ENCODE measurements at regions not wholly inside any gene's neighbourhood (a gene's known extent, or its start where the extent isn't known, plus 50 kb on each side); places are given as distances from the start of the nearest gene placed in this dataset.

DNA sequence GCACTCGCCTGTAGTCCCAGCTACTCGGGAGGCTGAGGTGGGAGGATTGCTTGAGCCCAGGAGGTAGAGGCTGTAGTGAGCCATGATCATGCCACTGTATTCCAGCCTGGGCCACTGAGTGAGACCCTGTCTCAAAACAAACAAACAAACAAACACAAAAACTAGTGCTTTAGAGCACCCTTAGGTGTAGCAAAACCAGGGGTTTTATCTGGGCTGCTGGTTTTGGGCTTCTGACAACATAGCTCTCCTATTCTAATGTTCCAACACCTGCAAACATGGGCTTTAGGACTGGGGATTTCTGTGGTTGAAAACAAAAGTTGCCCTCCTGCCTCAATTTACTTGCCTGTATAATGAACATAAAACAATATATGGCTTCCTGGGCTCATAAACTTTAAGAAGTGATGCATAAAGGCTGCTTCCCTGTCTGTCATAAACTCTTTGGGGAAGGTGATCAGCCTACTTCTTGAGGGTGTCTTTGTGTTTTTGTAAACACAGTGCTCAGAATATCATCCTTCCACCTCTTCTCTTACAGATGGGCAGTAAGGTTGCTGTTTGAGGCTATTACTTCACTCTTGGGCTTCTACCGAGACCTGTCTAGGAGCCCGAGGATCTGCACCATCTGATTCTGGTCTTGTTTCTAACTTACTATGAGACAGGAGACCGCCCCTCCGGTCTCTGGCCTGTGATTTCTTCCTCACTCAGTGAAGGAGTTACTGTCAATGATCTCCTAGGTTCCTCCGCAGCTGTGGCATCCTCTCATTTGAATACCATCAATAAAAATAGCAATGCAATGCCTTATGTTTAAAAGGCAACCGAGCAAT is 246.5 kb downstream of the MYCN start:
- 71% methylated on average over 4 of the region's 8 CpGs for whole genome bisulfite sequencing (ENCODE audit: insufficient coverage)
- ATAC-seq (ENCODE audit: low read depth) = no peak

DNA sequence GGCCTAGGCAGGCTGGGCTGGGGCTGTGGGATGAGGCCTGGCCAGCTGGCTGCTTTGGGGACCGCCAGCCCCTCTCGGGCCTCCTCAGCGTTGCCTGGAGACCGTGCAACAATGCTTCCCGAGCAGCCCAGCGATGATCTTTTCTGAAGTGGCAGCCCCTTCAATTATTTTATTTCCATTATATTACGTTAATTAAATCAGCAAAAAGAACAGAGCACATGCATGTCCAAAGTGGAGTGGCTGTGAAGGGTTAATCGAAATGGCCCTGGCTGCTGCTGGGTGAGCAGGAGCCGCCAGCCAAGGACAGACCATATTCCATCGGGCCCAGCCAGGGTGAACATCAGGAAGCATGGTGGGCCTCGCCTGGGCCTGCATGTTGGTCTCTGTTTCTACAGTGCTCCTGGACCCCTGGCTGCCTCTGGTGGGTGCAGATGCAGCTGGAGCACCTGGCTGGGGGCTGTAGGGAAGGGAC is 245.5 kb downstream of the MYCN start:
- Histone ChIP-seq H3K9ac (ENCODE audit: low read length) (no peak overlapping the region), H3K9me3 (ENCODE audit: control extremely low read depth in 1 of 3, control insufficient read depth in 2 of 3, insufficient read depth in 1 of 3, low read length in 2 of 3) (peaks cover 0 to 6% (median 0%) of the 10 kb centered on the region in 3 donors), H3K4me2 (replicated peaks; ENCODE audit: low read depth, low read length, poor library complexity, severe bottlenecking) (no peak overlapping the region), H3K27me3 (replicated peaks in 1 of 4; ENCODE audit: control extremely low read depth in 1 of 4, control insufficient read depth in 3 of 4, insufficient read depth in 4 of 4, low read length in 3 of 4) (no peaks in the 10 kb centered on the region), H4K20me1 (ENCODE audit: control insufficient read depth, insufficient read depth, low read length, poor library complexity, severe bottlenecking) (no peaks in the 10 kb centered on the region), H2AFZ (ENCODE audit: insufficient read depth, low read depth, low read length, poor library complexity, severe bottlenecking) (no peak overlapping the region), H3K79me2 (ENCODE audit: control insufficient read depth, insufficient read depth, low read length) (no peaks in the 10 kb centered on the region), H3K4me1 (ENCODE audit: control insufficient read depth in 2 of 2, insufficient read depth in 2 of 2, low read length in 2 of 2) (no peaks in the 10 kb centered on the region), H3K36me3 (replicated peaks in 1 of 2; ENCODE audit: control extremely low read depth in 1 of 2, control insufficient read depth in 1 of 2, extremely low read depth in 1 of 2, insufficient read depth in 2 of 2, low read length in 1 of 2) (no peaks in the 10 kb centered on the region), H3K4me3 (ENCODE audit: control extremely low read depth in 1 of 5, extremely low read depth in 1 of 5, insufficient read depth in 1 of 5, low read depth in 2 of 5, low read length in 4 of 5) (no peak overlapping the region), H3K27ac (ENCODE audit: low read length in 2 of 2) (no peak overlapping the region)
- Mint-ChIP-seq H3K27ac (no peak overlapping the region), H3K4me3 (no peak overlapping the region), H3K27me3 (peaks cover 20% of the 10 kb centered on the region), H3K9me3 (ENCODE audit: insufficient read depth) (no peaks in the 10 kb centered on the region), H3K4me1 (no peaks in the 10 kb centered on the region)
- DNase-seq (no peak), ATAC-seq (ENCODE audit: low read depth) (no peak)
- TF ChIP-seq EZH2 (IDR thresholded peaks at IDR 0.05; ENCODE audit: borderline replicate concordance, insufficient read depth, low read depth, low read length, poor library complexity, severe bottlenecking) = no peak
- TF ChIP-seq, protein P1, sequence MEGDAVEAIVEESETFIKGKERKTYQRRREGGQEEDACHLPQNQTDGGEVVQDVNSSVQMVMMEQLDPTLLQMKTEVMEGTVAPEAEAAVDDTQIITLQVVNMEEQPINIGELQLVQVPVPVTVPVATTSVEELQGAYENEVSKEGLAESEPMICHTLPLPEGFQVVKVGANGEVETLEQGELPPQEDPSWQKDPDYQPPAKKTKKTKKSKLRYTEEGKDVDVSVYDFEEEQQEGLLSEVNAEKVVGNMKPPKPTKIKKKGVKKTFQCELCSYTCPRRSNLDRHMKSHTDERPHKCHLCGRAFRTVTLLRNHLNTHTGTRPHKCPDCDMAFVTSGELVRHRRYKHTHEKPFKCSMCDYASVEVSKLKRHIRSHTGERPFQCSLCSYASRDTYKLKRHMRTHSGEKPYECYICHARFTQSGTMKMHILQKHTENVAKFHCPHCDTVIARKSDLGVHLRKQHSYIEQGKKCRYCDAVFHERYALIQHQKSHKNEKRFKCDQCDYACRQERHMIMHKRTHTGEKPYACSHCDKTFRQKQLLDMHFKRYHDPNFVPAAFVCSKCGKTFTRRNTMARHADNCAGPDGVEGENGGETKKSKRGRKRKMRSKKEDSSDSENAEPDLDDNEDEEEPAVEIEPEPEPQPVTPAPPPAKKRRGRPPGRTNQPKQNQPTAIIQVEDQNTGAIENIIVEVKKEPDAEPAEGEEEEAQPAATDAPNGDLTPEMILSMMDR (IDR thresholded peaks at IDR 0.05) = no peak
- intact Hi-C loops (cut with micrococcal nuclease) = no loop called here
- CTCF ChIA-PET = no interaction called here
- WGBS (ENCODE audit: insufficient coverage) = 88% methylated on average over 8 of the region's 11 CpGs
- POLR2A ChIA-PET = no interaction called here

More for the DNA sequence above, 246.5 kb downstream of the MYCN start:
- CTCF ChIA-PET = no interaction called here
- Histone ChIP-seq H3K4me1 (ENCODE audit: control insufficient read depth in 2 of 2, insufficient read depth in 2 of 2, low read length in 2 of 2) (no peaks in the 10 kb centered on the region), H3K9ac (ENCODE audit: low read length) (no peak overlapping the region), H3K27ac (ENCODE audit: low read length in 2 of 2) (no peak overlapping the region), H3K4me2 (replicated peaks; ENCODE audit: low read depth, low read length, poor library complexity, severe bottlenecking) (no peak overlapping the region), H3K36me3 (replicated peaks in 1 of 2; ENCODE audit: control extremely low read depth in 1 of 2, control insufficient read depth in 1 of 2, extremely low read depth in 1 of 2, insufficient read depth in 2 of 2, low read length in 1 of 2) (no peaks in the 10 kb centered on the region), H3K4me3 (ENCODE audit: control extremely low read depth in 1 of 5, extremely low read depth in 1 of 5, insufficient read depth in 1 of 5, low read depth in 2 of 5, low read length in 4 of 5) (no peak overlapping the region), H3K27me3 (replicated peaks in 1 of 4; ENCODE audit: control extremely low read depth in 1 of 4, control insufficient read depth in 3 of 4, insufficient read depth in 4 of 4, low read length in 3 of 4) (no peaks in the 10 kb centered on the region), H2AFZ (ENCODE audit: insufficient read depth, low read depth, low read length, poor library complexity, severe bottlenecking) (no peak overlapping the region), H3K9me3 (ENCODE audit: control extremely low read depth in 1 of 3, control insufficient read depth in 2 of 3, insufficient read depth in 1 of 3, low read length in 2 of 3) (peaks cover 0 to 6% (median 0%) of the 10 kb centered on the region in 3 donors), H4K20me1 (ENCODE audit: control insufficient read depth, insufficient read depth, low read length, poor library complexity, severe bottlenecking) (no peaks in the 10 kb centered on the region), H3K79me2 (ENCODE audit: control insufficient read depth, insufficient read depth, low read length) (no peaks in the 10 kb centered on the region)
- H3K27me3 Mint-ChIP-seq = peaks cover 14% of the 10 kb centered on the region
- H3K9me3 Mint-ChIP-seq (ENCODE audit: insufficient read depth) = no peaks in the 10 kb centered on the region
- H3K4me3 Mint-ChIP-seq = no peak overlapping the region
- DNase-seq = no peak
- intact Hi-C loops (cut with micrococcal nuclease) = no loop called here
- TF ChIP-seq, protein P1 (IDR thresholded peaks at IDR 0.05) = no peak
- no peak for TF ChIP-seq EZH2 (IDR thresholded peaks at IDR 0.05; ENCODE audit: borderline replicate concordance, insufficient read depth, low read depth, low read length, poor library complexity, severe bottlenecking)
- H3K4me1 Mint-ChIP-seq = no peaks in the 10 kb centered on the region
- POLR2A ChIA-PET = no interaction called here
- H3K27ac Mint-ChIP-seq = no peak overlapping the region

All from B cell (primary cell).